Right lobe of liver (tissue), 6 donors: ENCODE measurements at regions not wholly inside any gene's neighbourhood (a gene's known extent, or its start where the extent isn't known, plus 50 kb on each side); places are given as distances from the start of the nearest gene placed in this dataset.
A peak's percentile ranks its signal among the peaks of the same experiment; 100 is the strongest.

Source experiments
- ATAC-seq, 4 donors: fragments of 200-7000 bp; cut with Tn5 transposase; one replicate each; pipeline ENCODE4 v1.9.1; 2020; ENCODE audit warnings: mild to moderate bottlenecking in 4 of 4, moderate library complexity in 4 of 4
- DNase-seq, 3 donors: peaks; one replicate each; pipeline ENCODE4 v3.0.0-alpha.2; 2020
- H3K27ac ChIP-seq, 3 donors: fragments of 200-600 bp; one replicate each; pipeline ENCODE4 v1.8.0; 2022
- H3K27me3 ChIP-seq, 2 donors: fragments of 200-600 bp; one replicate each; pipeline ENCODE4 v1.8.0; 2022
- H3K36me3 ChIP-seq, 4 donors: fragments of 200-600 bp; sonication (generic) in 1 of 4; one replicate each; pipeline versions ENCODE4 v1.5.1 to v1.8.0; 2017 to 2022; ENCODE audit warnings: control low read depth in 1 of 4
- H3K4me1 ChIP-seq, 4 donors: fragments of 200-600 bp; sonication (generic) in 1 of 4; one replicate each; pipeline versions ENCODE4 v1.5.1 to v1.8.0; 2017 to 2022; ENCODE audit warnings: control low read depth in 1 of 4
- H3K4me3 ChIP-seq, 3 donors: fragments of 200-600 bp; one replicate each; pipeline ENCODE4 v1.8.0; 2022
- H3K9me3 ChIP-seq, 4 donors: fragments of 200-600 bp; sonication (generic) in 1 of 4; one replicate each; pipeline versions ENCODE4 v1.5.1 to v1.8.0; 2017 to 2022; ENCODE audit warnings: control low read depth in 1 of 4
- POLR2A ChIP-seq: fragments of 450-650 bp; IDR thresholded peaks from one replicate; pipeline ENCODE4 v1.6.1; 2017; ENCODE audit warnings: antibody characterized with exemption, mild to moderate bottlenecking
- WGBS: methylation state at CpG from one replicate; pipeline ENCODE4 v1.1.6; 2018; ENCODE audit warnings: low coverage, low lambda C conversion rate; ENCODE audit not compliant: insufficient coverage; ENCODE audit errors: missing lambda C conversion rate; 5-methylcytosine and 5-hydroxymethylcytosine counted together
- intact Hi-C, 2 donors: fragments of 100-400 bp; cut with DNase I; formaldehyde crosslinking; loops; one replicate each; pipeline versions ENCODE4 v1.11.2 to v1.14.1; 2022
- TF ChIP-seq, protein P1 (sequence below), 4 donors: fragments of 200-600 bp in 3 of 4; fragments of 450-650 bp in 1 of 4; IDR thresholded peaks; one replicate each; pipeline versions ENCODE4 v1.5.1 to v1.8.0; 2016 to 2022; ENCODE audit warnings: antibody characterized with exemption in 4 of 4, mild to moderate bottlenecking in 2 of 4
- donor health status: DM: no; HTN: yes; CAD: no.
- donor health status: DM: no; HTN: no; CAD: no.
- donor health status: DM: no; HTN: no; CAD: no.
- donor health status: DM: no; HTN: yes; CAD: no.
- donor health status: DM: no; HTN: yes; CAD: no.

- no peaks in the 10 kb centered on the region for H3K36me3 ChIP-seq
- 44% methylated on average over 3 of the region's 3 CpGs for WGBS
- no peak overlapping the region for H3K4me3 ChIP-seq
- no peak for ATAC-seq
- H3K4me1 ChIP-seq = no peaks in the 10 kb centered on the region
- no peak for DNase-seq
- no peak overlapping the region for H3K27ac ChIP-seq
- intact Hi-C loops = no loop called here
- TF ChIP-seq, protein P1, sequence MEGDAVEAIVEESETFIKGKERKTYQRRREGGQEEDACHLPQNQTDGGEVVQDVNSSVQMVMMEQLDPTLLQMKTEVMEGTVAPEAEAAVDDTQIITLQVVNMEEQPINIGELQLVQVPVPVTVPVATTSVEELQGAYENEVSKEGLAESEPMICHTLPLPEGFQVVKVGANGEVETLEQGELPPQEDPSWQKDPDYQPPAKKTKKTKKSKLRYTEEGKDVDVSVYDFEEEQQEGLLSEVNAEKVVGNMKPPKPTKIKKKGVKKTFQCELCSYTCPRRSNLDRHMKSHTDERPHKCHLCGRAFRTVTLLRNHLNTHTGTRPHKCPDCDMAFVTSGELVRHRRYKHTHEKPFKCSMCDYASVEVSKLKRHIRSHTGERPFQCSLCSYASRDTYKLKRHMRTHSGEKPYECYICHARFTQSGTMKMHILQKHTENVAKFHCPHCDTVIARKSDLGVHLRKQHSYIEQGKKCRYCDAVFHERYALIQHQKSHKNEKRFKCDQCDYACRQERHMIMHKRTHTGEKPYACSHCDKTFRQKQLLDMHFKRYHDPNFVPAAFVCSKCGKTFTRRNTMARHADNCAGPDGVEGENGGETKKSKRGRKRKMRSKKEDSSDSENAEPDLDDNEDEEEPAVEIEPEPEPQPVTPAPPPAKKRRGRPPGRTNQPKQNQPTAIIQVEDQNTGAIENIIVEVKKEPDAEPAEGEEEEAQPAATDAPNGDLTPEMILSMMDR (IDR thresholded peaks at IDR 0.05) = no peak
- TF ChIP-seq POLR2A = no peak
- H3K9me3 ChIP-seq = no peaks in the 10 kb centered on the region
- H3K27me3 ChIP-seq = no peaks in the 10 kb centered on the region
Measured at GRCh38 chr7:94216944-94217461, 177.7 kb upstream of the COL1A2 start.

GRCh38 chr7:94217766-94218165 is 176.9 kb upstream of the COL1A2 start:
- Histone ChIP-seq H3K36me3 (no peaks in the 10 kb centered on the region), H3K4me1 (no peaks in the 10 kb centered on the region), H3K27me3 (no peaks in the 10 kb centered on the region), H3K9me3 (no peaks in the 10 kb centered on the region), H3K27ac (no peak overlapping the region), H3K4me3 (no peak overlapping the region)
- DNase-seq (no peak), ATAC-seq (no peak)
- intact Hi-C loops = no loop called here
- WGBS = 39% methylated on average over 2 of the region's 2 CpGs
- TF ChIP-seq POLR2A = no peak
- TF ChIP-seq, protein P1 (IDR thresholded peaks at IDR 0.05) = no peak

- Histone ChIP-seq H3K36me3 (no peaks in the 10 kb centered on the region), H3K27ac (no peak overlapping the region), H3K27me3 (no peaks in the 10 kb centered on the region), H3K9me3 (no peaks in the 10 kb centered on the region), H3K4me1 (no peaks in the 10 kb centered on the region), H3K4me3 (no peak overlapping the region)
- DNase-seq (no peak), ATAC-seq (no peak)
- TF ChIP-seq, protein P1 (IDR thresholded peaks at IDR 0.05) = no peak
- no peak for TF ChIP-seq POLR2A
- 76% methylated on average over 2 of the region's 2 CpGs for WGBS
- intact Hi-C loops = no loop called here
Measured at GRCh38 chr7:94222516-94222915, 172.2 kb upstream of the COL1A2 start.

DNA sequence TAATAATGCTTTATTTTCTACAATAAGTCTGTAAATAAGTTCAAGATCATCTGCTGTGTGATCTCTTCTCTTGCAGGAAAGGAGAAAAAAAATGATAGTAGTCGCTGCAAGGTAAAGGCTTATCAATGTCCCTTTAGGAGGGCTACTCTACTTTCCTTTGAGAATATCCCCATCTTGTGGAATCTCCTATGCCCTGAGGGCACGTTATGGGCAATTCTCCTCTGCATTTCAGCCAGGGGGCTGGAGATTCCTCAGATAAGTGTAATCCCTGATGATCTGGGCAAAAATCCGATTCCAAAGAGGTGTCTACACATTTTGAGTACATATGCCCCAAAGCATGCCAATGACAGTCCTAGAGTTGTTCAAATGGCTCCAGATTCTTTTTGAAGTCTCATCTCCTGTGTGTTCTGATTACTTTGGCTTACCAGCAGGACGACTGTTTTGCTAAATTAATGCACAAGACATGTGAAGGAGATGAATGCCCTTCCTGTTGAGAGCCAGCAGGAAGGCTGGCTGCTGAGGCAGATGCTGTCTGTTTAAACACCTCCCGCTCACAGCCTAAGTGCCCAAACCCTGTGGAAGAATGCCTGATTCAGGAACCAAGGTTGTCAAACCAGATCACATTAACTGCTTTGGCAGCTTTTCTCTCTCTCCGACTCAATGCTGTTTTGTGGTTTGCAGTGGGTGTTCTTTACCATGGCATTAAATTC is 171.2 kb upstream of the COL1A2 start:
- ATAC-seq (peak in 2 of 4 donors; percentile 31 to 38), DNase-seq (no peak)
- Histone ChIP-seq H3K9me3 (no peaks in the 10 kb centered on the region), H3K27ac (no peak overlapping the region), H3K36me3 (no peaks in the 10 kb centered on the region), H3K27me3 (no peaks in the 10 kb centered on the region), H3K4me1 (no peaks in the 10 kb centered on the region), H3K4me3 (no peak overlapping the region)
- TF ChIP-seq POLR2A = no peak
- TF ChIP-seq, protein P1 (IDR thresholded peaks at IDR 0.05) = peak in 1 of 4 donors; percentile 14
- intact Hi-C loops = no loop called here
- WGBS = 16% methylated on average over 6 of the region's 6 CpGs
